ENCODE measurements at regions not wholly inside any gene's neighbourhood (a gene's known extent, or its start where the extent isn't known, plus 50 kb on each side); places are given as distances from the start of the nearest gene placed in this dataset.

DNA sequence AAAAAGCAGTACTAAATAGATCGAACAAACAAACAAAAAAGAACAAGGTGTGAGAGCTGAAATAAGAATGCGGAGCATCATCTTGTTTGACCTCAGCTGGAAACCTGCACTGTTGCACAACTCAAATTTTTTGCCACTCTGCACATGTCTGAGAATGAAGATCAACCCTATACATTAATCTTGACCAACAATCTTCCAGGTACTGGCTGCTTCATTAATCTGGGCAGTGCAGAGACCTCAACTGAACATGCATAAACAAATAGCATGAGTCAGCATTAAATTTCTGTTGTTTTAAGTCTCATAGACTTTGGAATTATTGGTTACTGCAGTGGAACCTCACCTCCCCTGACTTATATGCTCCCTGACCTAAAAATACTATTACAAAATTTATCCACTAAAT lies 114.6 kb upstream of the FTMT start:
- no peak for TF ChIP-seq EZH2 (IDR thresholded peaks at IDR 0.05; ENCODE audit: low read depth)
- TF ChIP-seq, protein P1, sequence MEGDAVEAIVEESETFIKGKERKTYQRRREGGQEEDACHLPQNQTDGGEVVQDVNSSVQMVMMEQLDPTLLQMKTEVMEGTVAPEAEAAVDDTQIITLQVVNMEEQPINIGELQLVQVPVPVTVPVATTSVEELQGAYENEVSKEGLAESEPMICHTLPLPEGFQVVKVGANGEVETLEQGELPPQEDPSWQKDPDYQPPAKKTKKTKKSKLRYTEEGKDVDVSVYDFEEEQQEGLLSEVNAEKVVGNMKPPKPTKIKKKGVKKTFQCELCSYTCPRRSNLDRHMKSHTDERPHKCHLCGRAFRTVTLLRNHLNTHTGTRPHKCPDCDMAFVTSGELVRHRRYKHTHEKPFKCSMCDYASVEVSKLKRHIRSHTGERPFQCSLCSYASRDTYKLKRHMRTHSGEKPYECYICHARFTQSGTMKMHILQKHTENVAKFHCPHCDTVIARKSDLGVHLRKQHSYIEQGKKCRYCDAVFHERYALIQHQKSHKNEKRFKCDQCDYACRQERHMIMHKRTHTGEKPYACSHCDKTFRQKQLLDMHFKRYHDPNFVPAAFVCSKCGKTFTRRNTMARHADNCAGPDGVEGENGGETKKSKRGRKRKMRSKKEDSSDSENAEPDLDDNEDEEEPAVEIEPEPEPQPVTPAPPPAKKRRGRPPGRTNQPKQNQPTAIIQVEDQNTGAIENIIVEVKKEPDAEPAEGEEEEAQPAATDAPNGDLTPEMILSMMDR (conservative IDR thresholded peaks at IDR 0.05), result no peak
- ChIA-PET CTCF (no interaction called here), POLR2A (ENCODE audit: unreplicated experiment) (no interaction called here)
- DNase-seq, result peak in 1 of 2 experiments; percentile 36
- Histone ChIP-seq H3K4me1 (replicated peaks; ENCODE audit: insufficient read depth) (peaks cover 9% of the 10 kb centered on the region), H3K27ac (no peak overlapping the region), H3K4me2 (no peak overlapping the region), H4K20me1 (ENCODE audit: insufficient read depth) (no peaks in the 10 kb centered on the region), H2AFZ (0 out of 2 replicates have a peak overlapping the region, but pooled peaks have one; percentile 27), H3F3A (ENCODE audit: insufficient read depth, low read depth) (no peaks in the 10 kb centered on the region), H3K9me2 (ENCODE audit: insufficient read depth) (no peaks in the 10 kb centered on the region), H3K9me3 (ENCODE audit: insufficient read depth, low read depth) (peaks cover 7% of the 10 kb centered on the region; the same call in 1 of the 2 replicates), H3K79me2 (ENCODE audit: low read depth) (no peaks in the 10 kb centered on the region), H3K36me3 (ENCODE audit: low read depth) (no peaks in the 10 kb centered on the region), H3K27me3 (ENCODE audit: insufficient read depth, low read depth) (no peaks in the 10 kb centered on the region), H3K4me3 (no peak overlapping the region)
- no TSS peak for BruUV-seq (replicated peaks)
- intact Hi-C loops (cut with micrococcal nuclease; ENCODE audit: unreplicated experiment), result loop anchor here (10.0 kb wide), 1 partner anchor 128 kb away; no protein-coding TSS in a partner anchor

DNA sequence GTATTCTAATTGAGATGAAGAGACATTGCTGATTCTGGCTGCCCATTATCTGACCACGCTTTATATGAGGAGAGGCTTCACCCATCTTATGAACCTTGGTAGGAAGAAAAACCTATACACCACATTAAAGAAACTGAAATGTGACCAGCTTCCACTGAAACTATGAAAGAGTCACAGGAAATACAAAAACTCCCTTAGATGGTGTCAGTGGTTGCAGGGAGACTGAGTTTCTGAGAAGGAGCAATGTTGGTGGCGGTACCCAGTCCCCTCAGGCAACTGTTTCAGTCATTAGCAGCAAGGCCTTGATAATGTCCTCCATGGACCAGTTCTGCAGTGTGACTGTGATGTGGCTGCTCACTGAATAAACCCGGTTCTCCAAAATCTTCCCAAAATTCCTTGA lies 110.5 kb upstream of the FTMT start:
- DNase-seq, result no peak
- H4K20me1 ChIP-seq (ENCODE audit: insufficient read depth), result no peaks in the 10 kb centered on the region
- 0 out of 2 replicates have a peak, but pooled peaks cover 4% of the 10 kb centered on the region for H3K9me3 ChIP-seq (ENCODE audit: insufficient read depth, low read depth)
- H3K27me3 ChIP-seq (ENCODE audit: insufficient read depth, low read depth), result no peaks in the 10 kb centered on the region
- H3K27ac ChIP-seq, result no peak overlapping the region
- H3K9me2 ChIP-seq (ENCODE audit: insufficient read depth), result no peaks in the 10 kb centered on the region
- no peak overlapping the region for H3K4me3 ChIP-seq
- no peaks in the 10 kb centered on the region for H3K36me3 ChIP-seq (ENCODE audit: low read depth)
- no peak for TF ChIP-seq EZH2 (IDR thresholded peaks at IDR 0.05; ENCODE audit: low read depth)
- TF ChIP-seq, protein P1 (conservative IDR thresholded peaks at IDR 0.05), result no peak
- peaks cover 9% of the 10 kb centered on the region for H3K4me1 ChIP-seq (replicated peaks; ENCODE audit: insufficient read depth)
- no TSS peak for BruUV-seq (replicated peaks)
- intact Hi-C loops (cut with micrococcal nuclease; ENCODE audit: unreplicated experiment), result no loop called here
- H3K79me2 ChIP-seq (ENCODE audit: low read depth), result no peaks in the 10 kb centered on the region
- no peak overlapping the region for H2AFZ ChIP-seq
- H3F3A ChIP-seq (ENCODE audit: insufficient read depth, low read depth), result no peaks in the 10 kb centered on the region
- ChIA-PET POLR2A (ENCODE audit: unreplicated experiment) (no interaction called here), CTCF (no interaction called here)
- no peak overlapping the region for H3K4me2 ChIP-seq

DNA sequence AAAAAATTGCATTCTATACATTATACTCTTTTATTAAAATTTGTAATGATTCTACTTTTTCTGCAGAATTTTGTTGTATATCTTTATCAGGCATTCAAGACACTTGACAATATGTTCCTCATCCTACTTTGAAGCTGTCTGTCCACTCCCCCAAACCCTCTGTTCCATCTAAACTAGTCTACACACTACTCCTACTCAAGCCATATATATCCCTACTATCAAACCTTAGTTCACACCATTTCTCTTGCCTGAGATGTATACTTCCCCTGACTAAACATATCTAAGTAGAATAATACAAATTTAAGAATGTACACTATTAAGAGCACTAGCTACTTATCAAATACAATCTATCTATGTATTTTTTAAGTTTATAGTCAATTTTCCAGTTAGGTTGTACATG lies 107.1 kb upstream of the FTMT start:
- TF ChIP-seq, protein P1 (conservative IDR thresholded peaks at IDR 0.05), result no peak
- no TSS peak for BruUV-seq (replicated peaks)
- no peak overlapping the region for H3K4me3 ChIP-seq
- no peak overlapping the region for H2AFZ ChIP-seq
- POLR2A ChIA-PET (ENCODE audit: unreplicated experiment), result interaction anchor here (0.7 kb wide), 1 partner anchor 35 kb away, joined by 7 read pairs; no protein-coding TSS in a partner anchor
- CTCF ChIA-PET, result no interaction called here
- intact Hi-C loops (cut with micrococcal nuclease; ENCODE audit: unreplicated experiment), result no loop called here
- H3K27ac ChIP-seq, result no peak overlapping the region
- DNase-seq, result no peak
- H3K36me3 ChIP-seq (ENCODE audit: low read depth), result no peaks in the 10 kb centered on the region
- no peaks in the 10 kb centered on the region for H3K27me3 ChIP-seq (ENCODE audit: insufficient read depth, low read depth)
- no peaks in the 10 kb centered on the region for H3F3A ChIP-seq (ENCODE audit: insufficient read depth, low read depth)
- H3K79me2 ChIP-seq (ENCODE audit: low read depth), result no peaks in the 10 kb centered on the region
- no peaks in the 10 kb centered on the region for H3K4me1 ChIP-seq (replicated peaks; ENCODE audit: insufficient read depth)
- no peaks in the 10 kb centered on the region for H4K20me1 ChIP-seq (ENCODE audit: insufficient read depth)
- no peaks in the 10 kb centered on the region for H3K9me2 ChIP-seq (ENCODE audit: insufficient read depth)
- H3K9me3 ChIP-seq (ENCODE audit: insufficient read depth, low read depth), result no peaks in the 10 kb centered on the region
- no peak overlapping the region for H3K4me2 ChIP-seq
